CD14-positive monocyte (primary cell): ENCODE measurements at regions not wholly inside any gene's neighbourhood (a gene's known extent, or its start where the extent isn't known, plus 50 kb on each side); places are given as distances from the start of the nearest gene placed in this dataset.
"Not testable (repeated sequence)": the region's sequence is repeated elsewhere in the genome, so short reads cannot be mapped to it uniquely, and the experiment has no call there.

Experiments
- DNase-seq, 3 donors: peaks; one replicate each; pipeline ENCODE4 v3.0.0-alpha.2; 2011 to 2022
- H2AFZ ChIP-seq: 2 replicates; pipeline ENCODE4 v1.6.0; 2012; ENCODE audit warnings: mild to moderate bottlenecking, low read depth, low read length, inconsistent platforms; ENCODE audit not compliant: insufficient read depth, poor library complexity, severe bottlenecking
- H3K27ac ChIP-seq, 2 donors: 1 replicate in 1 of 2; 2 replicates in 1 of 2; pipeline ENCODE4 v1.5.1; 2012 to 2013; ENCODE audit warnings: low read length in 2 of 2, control low read depth in 1 of 2, inconsistent platforms in 1 of 2, low read depth in 1 of 2, mild to moderate bottlenecking in 1 of 2
- H3K27me3 ChIP-seq, 2 donors: one replicate each; pipeline versions ENCODE4 v1.6.0 to v1.6.1; 2011 to 2013; ENCODE audit warnings: low read length in 2 of 2; ENCODE audit not compliant: control insufficient read depth in 2 of 2, insufficient read depth in 2 of 2
- H3K36me3 ChIP-seq, 2 donors: replicated peaks in 1 of 2; 1 replicate in 1 of 2; 2 replicates in 1 of 2; pipeline versions ENCODE4 v1.5.1 to v1.6.1; 2012 to 2013; ENCODE audit warnings: low read length in 2 of 2, control low read depth in 1 of 2, inconsistent platforms in 1 of 2, mild to moderate bottlenecking in 1 of 2; ENCODE audit not compliant: insufficient read depth in 2 of 2, control insufficient read depth in 1 of 2
- H3K4me1 ChIP-seq, 2 donors: 1 replicate in 1 of 2; 2 replicates in 1 of 2; pipeline versions ENCODE4 v1.5.1 to v1.6.1; 2012 to 2013; ENCODE audit warnings: low read length in 2 of 2, control low read depth in 1 of 2, inconsistent platforms in 1 of 2, mild to moderate bottlenecking in 1 of 2, moderate library complexity in 1 of 2; ENCODE audit not compliant: insufficient read depth in 2 of 2, control insufficient read depth in 1 of 2
- H3K4me2 ChIP-seq: replicated peaks from 2 replicates; pipeline ENCODE3; 2012; ENCODE audit warnings: low read length, moderate library complexity, mild to moderate bottlenecking; ENCODE audit not compliant: poor library complexity, severe bottlenecking; ENCODE audit errors: extremely low read depth
- H3K4me3 ChIP-seq, 3 experiments: fragments of 200-600 bp in 1 of 3; sonication (generic) in 1 of 3; replicated peaks in 1 of 3; 1 replicate in 2 of 3; 2 replicates in 1 of 3; pipeline ENCODE4 v1.5.1; 2011 to 2013; ENCODE audit warnings: low read length in 3 of 3, mild to moderate bottlenecking in 3 of 3, control low read depth in 2 of 3, low read depth in 2 of 3, inconsistent platforms in 1 of 3, moderate library complexity in 1 of 3
- H3K79me2 ChIP-seq: 2 replicates; pipeline ENCODE4 v1.6.0; 2012; ENCODE audit warnings: mild to moderate bottlenecking, control low read depth, inconsistent platforms, low read length, moderate library complexity; ENCODE audit not compliant: insufficient read depth
- H3K9ac ChIP-seq: 2 replicates; pipeline ENCODE4 v1.6.0; 2017; ENCODE audit warnings: low read length, mild to moderate bottlenecking; ENCODE audit not compliant: insufficient read depth, poor library complexity, severe bottlenecking
- H3K9me3 ChIP-seq, 2 donors: replicated peaks in 1 of 2; 1 replicate in 1 of 2; 2 replicates in 1 of 2; pipeline versions ENCODE4 v1.5.1 to v1.6.1; 2012 to 2013; ENCODE audit warnings: low read length in 2 of 2, control low read depth in 1 of 2; ENCODE audit not compliant: control insufficient read depth in 1 of 2, insufficient read depth in 1 of 2
- H4K20me1 ChIP-seq: 2 replicates; pipeline ENCODE4 v1.6.0; 2012; ENCODE audit warnings: mild to moderate bottlenecking, low read length, control low read depth, moderate library complexity; ENCODE audit not compliant: insufficient read depth
- H3K27ac Mint-ChIP-seq, 7 donors: one replicate each; pipeline ENCODE4 v1.8.0; 2020; ENCODE audit warnings: mild to moderate bottlenecking in 7 of 7, mixed read lengths in 7 of 7, moderate library complexity in 6 of 7, inconsistent platforms in 2 of 7
- H3K27me3 Mint-ChIP-seq, 3 donors: one replicate each; pipeline ENCODE4 v1.8.0; 2021 to 2022; ENCODE audit warnings: low read depth in 3 of 3, mild to moderate bottlenecking in 3 of 3, mixed read lengths in 3 of 3, moderate library complexity in 3 of 3, inconsistent platforms in 1 of 3
- H3K36me3 Mint-ChIP-seq, 2 donors: one replicate each; pipeline ENCODE4 v1.8.0; 2020; ENCODE audit warnings: mixed read lengths in 2 of 2, inconsistent platforms in 1 of 2, mild to moderate bottlenecking in 1 of 2
- H3K4me1 Mint-ChIP-seq: one replicate; pipeline ENCODE4 v1.8.0; 2020; ENCODE audit warnings: mild to moderate bottlenecking, mixed read lengths
- H3K4me3 Mint-ChIP-seq, 2 donors: one replicate each; pipeline ENCODE4 v1.8.0; 2020; ENCODE audit warnings: mild to moderate bottlenecking in 2 of 2, mixed read lengths in 2 of 2, moderate library complexity in 1 of 2
- H3K9me3 Mint-ChIP-seq, 7 donors: one replicate each; pipeline ENCODE4 v1.8.0; 2020 to 2022; ENCODE audit warnings: mixed read lengths in 7 of 7, mild to moderate bottlenecking in 6 of 7, moderate library complexity in 6 of 7, inconsistent platforms in 2 of 7
- CTCF ChIP-seq: fragments of 200-600 bp; IDR thresholded peaks from one replicate; pipeline ENCODE4 v1.8.0; 2022; ENCODE audit warnings: antibody characterized with exemption, mild to moderate bottlenecking
- WGBS: methylation state at CpG from one replicate; pipeline ENCODE4 v1.1.5; 2013; ENCODE audit warnings: missing lambda C conversion rate; ENCODE audit not compliant: insufficient coverage; 5-methylcytosine and 5-hydroxymethylcytosine counted together
- intact Hi-C, 2 donors: fragments of 100-400 bp; cut with micrococcal nuclease; formaldehyde crosslinking; loops; one replicate each; pipeline versions ENCODE4 v1.15.0 to v1.15.1; 2023

DNA sequence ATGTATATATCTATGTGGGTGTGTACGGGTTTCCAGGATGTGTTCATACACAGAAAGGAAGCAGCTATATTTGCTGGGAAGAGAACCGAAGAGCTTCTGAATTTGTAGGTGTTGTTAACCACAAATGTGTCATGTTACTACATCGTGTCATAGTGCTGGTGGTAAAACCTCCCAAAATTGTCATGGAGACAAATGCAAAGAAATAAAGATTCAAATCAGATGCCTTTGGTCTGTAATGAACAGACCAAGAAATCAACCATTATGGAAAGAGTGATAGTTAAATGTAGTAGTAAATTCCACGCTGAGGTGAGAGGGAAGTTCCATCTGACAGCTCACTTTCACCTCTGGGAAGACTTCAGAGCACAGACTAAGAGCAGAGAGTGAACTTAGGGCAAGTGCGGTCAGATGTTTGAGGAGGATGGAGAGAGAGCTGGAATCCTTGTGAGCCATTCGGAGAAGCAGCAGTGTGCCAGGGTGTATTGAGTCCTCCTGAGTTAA lies 487.5 kb downstream of the TMEM121 start:
- H3K36me3 Mint-ChIP-seq: no peaks in the 10 kb centered on the region
- H2AFZ ChIP-seq: no peak overlapping the region
- no peaks in the 10 kb centered on the region for H4K20me1 ChIP-seq
- no peaks in the 10 kb centered on the region for H3K27me3 ChIP-seq
- no peaks in the 10 kb centered on the region for H3K36me3 ChIP-seq
- H3K4me2 ChIP-seq: no peak overlapping the region
- WGBS: 65% methylated on average over 4 of the region's 6 CpGs
- H3K27me3 Mint-ChIP-seq: peaks cover 3 to 4% (median 3%) of the 10 kb centered on the region in 3 donors
- H3K4me1 ChIP-seq: no peaks in the 10 kb centered on the region
- no peak overlapping the region for H3K4me3 ChIP-seq
- intact Hi-C loops: loop anchor here in 1 of 2 donors (5.0 kb wide), 1 partner anchor 342 kb away; no protein-coding TSS in a partner anchor
- H3K9me3 ChIP-seq: no peaks in the 10 kb centered on the region
- no peak overlapping the region for H3K9ac ChIP-seq
- no peaks in the 10 kb centered on the region for H3K79me2 ChIP-seq
- no peak for DNase-seq
- no peak overlapping the region for H3K4me3 Mint-ChIP-seq
- no peaks in the 10 kb centered on the region for H3K4me1 Mint-ChIP-seq
- H3K27ac ChIP-seq: no peak overlapping the region
- no peak for TF ChIP-seq CTCF
- H3K9me3 Mint-ChIP-seq: no peaks in the 10 kb centered on the region
- H3K27ac Mint-ChIP-seq: no peak overlapping the region

GRCh38 chr14:106017952-106018351 lies 491.6 kb downstream of the TMEM121 start:
- H3K27ac ChIP-seq, H3K9me3 Mint-ChIP-seq, H2AFZ ChIP-seq, H3K27me3 ChIP-seq, H3K4me3 Mint-ChIP-seq, H3K36me3 Mint-ChIP-seq, H3K36me3 ChIP-seq, H3K9me3 ChIP-seq, H4K20me1 ChIP-seq, H3K4me1 Mint-ChIP-seq, H3K4me2 ChIP-seq, intact Hi-C loops, H3K4me3 ChIP-seq, DNase-seq, H3K27ac Mint-ChIP-seq, H3K79me2 ChIP-seq, H3K9ac ChIP-seq, H3K4me1 ChIP-seq: not testable (repeated sequence)
- 75% methylated on average over 3 of the region's 3 CpGs for WGBS
- H3K27me3 Mint-ChIP-seq: peaks cover 0 to 10% (median 4%) of the 10 kb centered on the region in 3 donors
